A673 (cell line): ENCODE measurements at regions not wholly inside any gene's neighbourhood (a gene's known extent, or its start where the extent isn't known, plus 50 kb on each side); places are given as distances from the start of the nearest gene placed in this dataset.

Experiments
- BruUV-seq: library from RNA; stranded (reverse); fragments of 400-500 nt; replicated peaks from 2 replicates; lab custom pipeline; 2021; lab: Mats Ljungman, UMichigan
- CTCF ChIA-PET: fragments of 300-600 bp; sonication (Branson Sonifier 250); formaldehyde crosslinking; loops from one replicate; lab custom pipeline; 2022; ENCODE audit warnings: antibody characterized with exemption; lab: Charles Lee
- POLR2A ChIA-PET: fragments of 300-600 bp; sonication (Branson Sonifier 250); formaldehyde crosslinking; loops from one replicate; lab custom pipeline; 2022; ENCODE audit warnings: antibody characterized with exemption; ENCODE audit not compliant: low non-redundant PET; lab: Charles Lee
- DNase-seq: peaks from one replicate; pipeline ENCODE4 v3.0.0-alpha.2; 2015; ENCODE audit warnings: low spot score
- H3K27ac ChIP-seq: fragments of 200-600 bp; sonication (generic); 2 replicates; pipeline ENCODE4 v1.5.1; 2016; ENCODE audit warnings: mixed run types, low read depth, mild to moderate bottlenecking, mixed read lengths, antibody characterized with exemption, low read length; ENCODE audit not compliant: poor library complexity, severe bottlenecking
- H3K27me3 ChIP-seq: fragments of 200-600 bp; sonication (generic); replicated peaks from 2 replicates; pipeline ENCODE4 v1.6.1; 2017; ENCODE audit warnings: mixed run types, low read depth, mild to moderate bottlenecking, mixed read lengths, antibody characterized with exemption, low read length; ENCODE audit not compliant: insufficient read depth, poor library complexity
- H3K36me3 ChIP-seq: fragments of 200-600 bp; sonication (generic); 2 replicates; pipeline ENCODE4 v1.6.1; 2016; ENCODE audit warnings: mixed run types, mild to moderate bottlenecking, mixed read lengths, antibody characterized with exemption, low read length; ENCODE audit not compliant: insufficient read depth, poor library complexity, severe bottlenecking
- H3K4me1 ChIP-seq: fragments of 200-600 bp; sonication (generic); 2 replicates; pipeline ENCODE4 v1.6.1; 2017; ENCODE audit warnings: mixed run types, mild to moderate bottlenecking, mixed read lengths, antibody characterized with exemption, low read length; ENCODE audit not compliant: insufficient read depth, poor library complexity, severe bottlenecking
- H3K4me3 ChIP-seq: fragments of 200-600 bp; sonication (generic); 2 replicates; pipeline ENCODE4 v1.5.1; 2016; ENCODE audit warnings: low read depth, mixed run types, mild to moderate bottlenecking, mixed read lengths, low read length; ENCODE audit not compliant: poor library complexity, severe bottlenecking
- H3K9me3 ChIP-seq: fragments of 200-600 bp; sonication (generic); 2 replicates; pipeline ENCODE4 v1.6.1; 2016; ENCODE audit warnings: mixed run types, low read depth, mild to moderate bottlenecking, mixed read lengths, antibody characterized with exemption, low read length; ENCODE audit not compliant: poor library complexity, severe bottlenecking
- EZH2 ChIP-seq: fragments of 200-600 bp; sonication (generic); IDR thresholded peaks from 2 replicates; pipeline ENCODE4 v1.6.1; 2017; ENCODE audit warnings: borderline replicate concordance, low read depth, mild to moderate bottlenecking, mixed read lengths, antibody characterized with exemption, low read length; ENCODE audit not compliant: poor library complexity, severe bottlenecking
- intact Hi-C: fragments of 100-400 bp; cut with micrococcal nuclease; formaldehyde crosslinking; loops from one replicate; pipeline ENCODE4 v1.10.0; 2022; ENCODE audit not compliant: unreplicated experiment
- TF ChIP-seq, protein P1 (sequence below): fragments of 300-800, 200-600 bp; sonication (generic); conservative IDR thresholded peaks from 2 replicates; pipeline ENCODE4 v1.5.1; 2017; ENCODE audit warnings: low read depth, mild to moderate bottlenecking, antibody characterized with exemption, low read length, moderate library complexity, mixed read lengths

DNA sequence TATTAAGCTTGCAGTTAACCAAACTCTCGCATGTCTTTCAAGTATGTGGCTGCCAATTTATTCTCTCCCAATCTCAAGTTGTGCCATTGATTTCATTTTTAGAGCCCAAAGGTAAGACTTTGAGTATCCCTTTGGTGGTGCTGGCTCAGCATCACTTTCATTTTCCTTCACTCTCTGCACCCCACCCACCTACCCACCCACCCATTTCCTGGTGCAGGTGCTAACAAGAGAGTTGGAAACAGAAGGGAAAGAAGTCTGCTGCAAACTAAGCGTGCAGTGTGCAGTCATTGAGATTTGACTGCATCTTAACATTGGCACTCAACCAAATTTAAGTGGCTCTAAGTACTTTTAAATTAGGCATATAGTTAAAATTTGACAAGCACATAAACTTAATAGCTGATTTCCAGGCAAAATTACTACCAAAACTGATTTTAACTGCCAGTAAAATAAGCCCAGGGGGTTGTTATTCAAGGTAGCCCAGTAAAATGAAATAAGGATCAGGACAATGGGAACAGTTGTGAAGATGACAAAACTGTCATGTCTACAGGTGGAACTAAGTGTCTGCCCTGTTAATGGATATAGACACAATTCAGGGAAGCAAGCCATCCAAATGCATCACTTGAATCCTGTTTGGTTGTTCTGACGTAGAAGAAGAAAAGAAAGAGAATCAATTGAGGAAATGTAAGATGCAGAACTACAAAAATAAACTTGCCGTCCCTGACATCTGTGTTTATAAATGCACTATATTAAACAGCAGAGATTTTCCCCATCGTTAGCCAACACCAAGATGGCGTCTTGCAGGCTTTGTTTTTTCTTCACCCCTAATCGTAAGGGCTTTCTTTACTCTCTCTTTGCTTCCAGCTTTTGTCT lies 184.2 kb downstream of the KDR start:
- CTCF ChIA-PET: no interaction called here

DNA sequence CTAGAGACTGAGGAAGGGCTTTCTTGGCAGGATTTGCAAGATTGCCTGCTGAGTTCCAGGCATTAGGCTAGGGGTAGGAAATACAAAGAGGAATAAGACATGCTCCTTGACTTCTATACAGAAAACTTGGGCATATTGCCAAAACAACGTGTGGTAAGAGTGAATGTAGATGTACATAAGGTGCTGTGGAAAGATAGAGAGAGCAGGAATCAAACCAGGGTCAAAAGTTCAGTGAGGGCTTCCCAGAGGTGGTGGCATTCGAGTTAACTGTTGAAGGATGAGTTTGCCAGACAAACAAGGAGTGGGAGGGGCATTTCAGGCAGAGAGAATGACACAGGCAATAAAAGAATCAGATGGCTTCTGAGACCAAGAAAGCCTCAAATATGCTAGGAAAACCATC lies 187.9 kb downstream of the KDR start:
- CTCF ChIA-PET: no interaction called here
- Histone ChIP-seq H3K27ac (no peak overlapping the region), H3K4me3 (no peak overlapping the region), H3K4me1 (peaks cover 6% of the 10 kb centered on the region), H3K27me3 (no peaks in the 10 kb centered on the region), H3K36me3 (no peaks in the 10 kb centered on the region), H3K9me3 (no peaks in the 10 kb centered on the region)
- intact Hi-C loops: no loop called here
- BruUV-seq: no TSS peak
- POLR2A ChIA-PET: no interaction called here
- no peak for TF ChIP-seq EZH2
- TF ChIP-seq, protein P1, sequence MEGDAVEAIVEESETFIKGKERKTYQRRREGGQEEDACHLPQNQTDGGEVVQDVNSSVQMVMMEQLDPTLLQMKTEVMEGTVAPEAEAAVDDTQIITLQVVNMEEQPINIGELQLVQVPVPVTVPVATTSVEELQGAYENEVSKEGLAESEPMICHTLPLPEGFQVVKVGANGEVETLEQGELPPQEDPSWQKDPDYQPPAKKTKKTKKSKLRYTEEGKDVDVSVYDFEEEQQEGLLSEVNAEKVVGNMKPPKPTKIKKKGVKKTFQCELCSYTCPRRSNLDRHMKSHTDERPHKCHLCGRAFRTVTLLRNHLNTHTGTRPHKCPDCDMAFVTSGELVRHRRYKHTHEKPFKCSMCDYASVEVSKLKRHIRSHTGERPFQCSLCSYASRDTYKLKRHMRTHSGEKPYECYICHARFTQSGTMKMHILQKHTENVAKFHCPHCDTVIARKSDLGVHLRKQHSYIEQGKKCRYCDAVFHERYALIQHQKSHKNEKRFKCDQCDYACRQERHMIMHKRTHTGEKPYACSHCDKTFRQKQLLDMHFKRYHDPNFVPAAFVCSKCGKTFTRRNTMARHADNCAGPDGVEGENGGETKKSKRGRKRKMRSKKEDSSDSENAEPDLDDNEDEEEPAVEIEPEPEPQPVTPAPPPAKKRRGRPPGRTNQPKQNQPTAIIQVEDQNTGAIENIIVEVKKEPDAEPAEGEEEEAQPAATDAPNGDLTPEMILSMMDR: no peak
- DNase-seq: peak; percentile 31

More for the DNA sequence above, 184.2 kb downstream of the KDR start:
- Histone ChIP-seq H3K36me3 (no peaks in the 10 kb centered on the region), H3K27ac (no peak overlapping the region), H3K9me3 (no peaks in the 10 kb centered on the region), H3K4me3 (no peak overlapping the region), H3K4me1 (peaks cover 6% of the 10 kb centered on the region), H3K27me3 (no peaks in the 10 kb centered on the region)
- no TSS peak for BruUV-seq
- no peak for TF ChIP-seq EZH2
- TF ChIP-seq, protein P1: no peak
- intact Hi-C loops: no loop called here
- peak; percentile 9 for DNase-seq
- POLR2A ChIA-PET: no interaction called here

- H3K36me3 ChIP-seq: no peaks in the 10 kb centered on the region
- BruUV-seq: no TSS peak
- no peaks in the 10 kb centered on the region for H3K9me3 ChIP-seq
- intact Hi-C loops: no loop called here
- no peak for TF ChIP-seq EZH2
- TF ChIP-seq, protein P1: no peak
- no peak overlapping the region for H3K4me3 ChIP-seq
- ChIA-PET POLR2A (no interaction called here), CTCF (no interaction called here)
- DNase-seq: no peak
- H3K4me1 ChIP-seq: peaks cover 6% of the 10 kb centered on the region
- H3K27ac ChIP-seq: no peak overlapping the region
- H3K27me3 ChIP-seq: no peaks in the 10 kb centered on the region
Measured at GRCh38 chr4:54933579-54933978, 191.8 kb downstream of the KDR start.
